ENCODE measurements at regions not wholly inside any gene's neighbourhood (a gene's known extent, or its start where the extent isn't known, plus 50 kb on each side); places are given as distances from the start of the nearest gene placed in this dataset.

- Histone ChIP-seq H2AFZ (ENCODE audit: low read depth) (no peak overlapping the region), H3K9me2 (no peaks in the 10 kb centered on the region)
- WGBS (ENCODE audit: low lambda C conversion rate): 0% methylated on average over 1 of the region's 1 CpG
Observed at GRCh38 chr9:14985419-14985818, 75.2 kb upstream of the FREM1 start.

More at GRCh38 chr9:14985419-14985818, 75.2 kb upstream of the FREM1 start:
- Histone ChIP-seq H3K4me2 (no peak overlapping the region), H4K20me1 (ENCODE audit: insufficient read depth) (no peaks in the 10 kb centered on the region), H3K27me3 (ENCODE audit: insufficient read depth) (no peaks in the 10 kb centered on the region), H3K79me2 (ENCODE audit: insufficient read depth) (no peaks in the 10 kb centered on the region), H3K4me3 (ENCODE audit: low read depth in 2 of 2, low read length in 1 of 2) (no peak overlapping the region), H3K9me3 (no peaks in the 10 kb centered on the region), H3F3A (replicated peaks; ENCODE audit: insufficient read depth) (peaks cover 3% of the 10 kb centered on the region), H3K36me3 (replicated peaks in 1 of 2; ENCODE audit: control insufficient read depth in 1 of 2, insufficient read depth in 2 of 2, low read length in 1 of 2) (peaks cover 17 to 18% of the 10 kb centered on the region in 2 experiments), H3K9ac (no peak overlapping the region), H3K4me1 (ENCODE audit: control insufficient read depth in 1 of 2, insufficient read depth in 2 of 2, low read depth in 1 of 2, low read length in 1 of 2) (no peaks in the 10 kb centered on the region; a peak in 2 of 4 replicates), H3K27ac (ENCODE audit: low read depth in 2 of 2, low read length in 1 of 2) (peak overlapping the region in 1 of 2 experiments; percentile 47; a peak in 2 of 4 replicates)
- TF ChIP-seq NRF1 (IDR thresholded peaks at IDR 0.05; ENCODE audit: low read depth, low read length) (no peak), ZBTB33 (IDR thresholded peaks at IDR 0.05; ENCODE audit: borderline replicate concordance, low read depth) (no peak), MXI1 (IDR thresholded peaks at IDR 0.05; ENCODE audit: low read depth, low read length) (no peak), EZH2phosphoT487 (IDR thresholded peaks at IDR 0.05; ENCODE audit: borderline replicate concordance, low read depth) (no peak), FOSL2 (IDR thresholded peaks at IDR 0.05; ENCODE audit: borderline replicate concordance, low read depth) (peak; percentile 50; the same call in 1 of the 2 replicates), TAF1 (IDR thresholded peaks at IDR 0.05; ENCODE audit: borderline replicate concordance, low read depth, low read length) (no peak), SIN3A (IDR thresholded peaks at IDR 0.05; ENCODE audit: borderline replicate concordance, low read depth, low read length) (no peak), TEAD4 (IDR thresholded peaks at IDR 0.05; ENCODE audit: borderline replicate concordance, insufficient read depth) (no peak), RCOR1 (IDR thresholded peaks at IDR 0.05; ENCODE audit: low read length) (no peak), TCF12 (IDR thresholded peaks at IDR 0.05) (peak; percentile 47), GATA2 (CRISPR knock-in tag; IDR thresholded peaks at IDR 0.05) (no peak), SMC3 (IDR thresholded peaks at IDR 0.05; ENCODE audit: low read depth, low read length) (no peak), MEF2A (IDR thresholded peaks at IDR 0.05; ENCODE audit: borderline replicate concordance, low read depth) (no peak), ELF1 (IDR thresholded peaks at IDR 0.05) (no peak), EP300 (IDR thresholded peaks at IDR 0.05; ENCODE audit: borderline replicate concordance in 1 of 2, low read depth in 1 of 2, low read length in 1 of 2) (no peak), GABPA (IDR thresholded peaks at IDR 0.05; ENCODE audit: low read depth) (no peak), POLR2AphosphoS5 (IDR thresholded peaks at IDR 0.05; ENCODE audit: low read depth, low read length) (no peak), FOXM1 (IDR thresholded peaks at IDR 0.05; ENCODE audit: low read depth) (no peak), RXRA (IDR thresholded peaks at IDR 0.05; ENCODE audit: borderline replicate concordance, low read depth) (no peak), NFIC (IDR thresholded peaks at IDR 0.05; ENCODE audit: borderline replicate concordance) (peak; percentile 32; the same call in 1 of the 2 replicates), CHD2 (IDR thresholded peaks at IDR 0.05; ENCODE audit: low read length, partially characterized antibody) (no peak), JUND (IDR thresholded peaks at IDR 0.05) (peak; percentile 48), CTCF (IDR thresholded peaks at IDR 0.05) (no peak), YY1 (IDR thresholded peaks at IDR 0.05; ENCODE audit: low read depth) (no peak), RFX5 (IDR thresholded peaks at IDR 0.05; ENCODE audit: low read length) (no peak)
- TF ChIP-seq, protein P1, sequence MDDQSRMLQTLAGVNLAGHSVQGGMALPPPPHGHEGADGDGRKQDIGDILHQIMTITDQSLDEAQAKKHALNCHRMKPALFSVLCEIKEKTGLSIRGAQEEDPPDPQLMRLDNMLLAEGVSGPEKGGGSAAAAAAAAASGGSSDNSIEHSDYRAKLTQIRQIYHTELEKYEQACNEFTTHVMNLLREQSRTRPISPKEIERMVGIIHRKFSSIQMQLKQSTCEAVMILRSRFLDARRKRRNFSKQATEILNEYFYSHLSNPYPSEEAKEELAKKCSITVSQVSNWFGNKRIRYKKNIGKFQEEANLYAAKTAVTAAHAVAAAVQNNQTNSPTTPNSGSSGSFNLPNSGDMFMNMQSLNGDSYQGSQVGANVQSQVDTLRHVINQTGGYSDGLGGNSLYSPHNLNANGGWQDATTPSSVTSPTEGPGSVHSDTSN (IDR thresholded peaks at IDR 0.05): peak; percentile 76
- TF ChIP-seq, protein P2, sequence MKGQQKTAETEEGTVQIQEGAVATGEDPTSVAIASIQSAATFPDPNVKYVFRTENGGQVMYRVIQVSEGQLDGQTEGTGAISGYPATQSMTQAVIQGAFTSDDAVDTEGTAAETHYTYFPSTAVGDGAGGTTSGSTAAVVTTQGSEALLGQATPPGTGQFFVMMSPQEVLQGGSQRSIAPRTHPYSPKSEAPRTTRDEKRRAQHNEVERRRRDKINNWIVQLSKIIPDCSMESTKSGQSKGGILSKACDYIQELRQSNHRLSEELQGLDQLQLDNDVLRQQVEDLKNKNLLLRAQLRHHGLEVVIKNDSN (IDR thresholded peaks at IDR 0.05; ENCODE audit: borderline replicate concordance, low read depth): no peak
- TF ChIP-seq, protein P3, sequence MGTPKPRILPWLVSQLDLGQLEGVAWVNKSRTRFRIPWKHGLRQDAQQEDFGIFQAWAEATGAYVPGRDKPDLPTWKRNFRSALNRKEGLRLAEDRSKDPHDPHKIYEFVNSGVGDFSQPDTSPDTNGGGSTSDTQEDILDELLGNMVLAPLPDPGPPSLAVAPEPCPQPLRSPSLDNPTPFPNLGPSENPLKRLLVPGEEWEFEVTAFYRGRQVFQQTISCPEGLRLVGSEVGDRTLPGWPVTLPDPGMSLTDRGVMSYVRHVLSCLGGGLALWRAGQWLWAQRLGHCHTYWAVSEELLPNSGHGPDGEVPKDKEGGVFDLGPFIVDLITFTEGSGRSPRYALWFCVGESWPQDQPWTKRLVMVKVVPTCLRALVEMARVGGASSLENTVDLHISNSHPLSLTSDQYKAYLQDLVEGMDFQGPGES (IDR thresholded peaks at IDR 0.05; ENCODE audit: low read depth, low read length): no peak
- TF ChIP-seq, protein P4, sequence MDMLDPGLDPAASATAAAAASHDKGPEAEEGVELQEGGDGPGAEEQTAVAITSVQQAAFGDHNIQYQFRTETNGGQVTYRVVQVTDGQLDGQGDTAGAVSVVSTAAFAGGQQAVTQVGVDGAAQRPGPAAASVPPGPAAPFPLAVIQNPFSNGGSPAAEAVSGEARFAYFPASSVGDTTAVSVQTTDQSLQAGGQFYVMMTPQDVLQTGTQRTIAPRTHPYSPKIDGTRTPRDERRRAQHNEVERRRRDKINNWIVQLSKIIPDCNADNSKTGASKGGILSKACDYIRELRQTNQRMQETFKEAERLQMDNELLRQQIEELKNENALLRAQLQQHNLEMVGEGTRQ (IDR thresholded peaks at IDR 0.05; ENCODE audit: borderline replicate concordance, low read depth, low read length): no peak
- CTCF ChIA-PET: no interaction called here
- no peak for DNase-seq
- POLR2A ChIA-PET: interaction anchor here (0.6 kb wide), 1 partner anchor 96 kb away, joined by 3 read pairs; no protein-coding TSS in a partner anchor

Data from SK-N-SH (cell line).